Stomach (tissue), 8 donors: ENCODE measurements at regions not wholly inside any gene's neighbourhood (a gene's known extent, or its start where the extent isn't known, plus 50 kb on each side); places are given as distances from the start of the nearest gene placed in this dataset.

Experiments
- DNase-seq, 2 donors: peaks; one replicate each; pipeline versions ENCODE4 v3.0.0 to v3.0.0-alpha.2; 2013 to 2019
- H3K27ac ChIP-seq, 5 donors: fragments of 200-600 bp in 4 of 5; sonication (generic) in 4 of 5; one replicate each; pipeline ENCODE4 v1.5.1; 2013 to 2019; ENCODE audit warnings: mild to moderate bottlenecking in 1 of 5, moderate library complexity in 1 of 5
- H3K27me3 ChIP-seq, 3 donors: fragments of 200-600 bp; sonication (generic); one replicate each; pipeline ENCODE4 v1.5.1; 2017 to 2019; ENCODE audit warnings: mixed run types in 1 of 3
- H3K36me3 ChIP-seq, 4 donors: fragments of 200-600 bp; sonication (generic); 1 replicate in 3 of 4; 2 replicates in 1 of 4; pipeline ENCODE4 v1.5.1; 2016 to 2019
- H3K4me1 ChIP-seq, 4 donors: fragments of 200-600 bp; sonication (generic); one replicate each; pipeline ENCODE4 v1.5.1; 2016 to 2019
- H3K4me3 ChIP-seq, 4 donors: fragments of 200-600 bp; sonication (generic) in 3 of 4; one replicate each; pipeline ENCODE4 v1.5.1; 2016 to 2019; ENCODE audit warnings: mild to moderate bottlenecking in 1 of 4
- H3K9me3 ChIP-seq, 4 donors: fragments of 200-600 bp; sonication (generic); one replicate each; pipeline ENCODE4 v1.5.1; 2016 to 2019
- EP300 ChIP-seq: sonication (generic); formaldehyde crosslinking; IDR thresholded peaks from one replicate; pipeline ENCODE4 v1.6.1; 2017; ENCODE audit warnings: antibody characterized with exemption
- POLR2A ChIP-seq, 4 donors: fragments of 450-650 bp; IDR thresholded peaks; one replicate each; pipeline ENCODE4 v1.6.1; 2016; ENCODE audit warnings: antibody characterized with exemption in 4 of 4, control low read depth in 2 of 4, mild to moderate bottlenecking in 1 of 4, moderate library complexity in 1 of 4
- POLR2AphosphoS5 ChIP-seq, 3 donors: sonication (generic); formaldehyde crosslinking; IDR thresholded peaks; one replicate each; pipeline ENCODE4 v1.6.1; 2016; ENCODE audit warnings: antibody characterized with exemption in 3 of 3
- WGBS, 5 donors: extraction: QIAGEN DNeasy Blood & Tissue Kit in 3 of 5; methylation state at CpG; one replicate each; pipeline versions ENCODE4 v1.1.5 to v1.1.7; 2013 to 2018; 5-methylcytosine and 5-hydroxymethylcytosine counted together
- intact Hi-C: fragments of 100-400 bp; cut with DNase I; formaldehyde crosslinking; loops from one replicate; pipeline ENCODE4 v1.15.1; 2023; ENCODE audit warnings: low total_unique reads
- TF ChIP-seq, protein P1 (sequence below), 7 experiments: fragments of 450-650 bp in 4 of 7; fragments of 200-600 bp in 3 of 7; sonication (generic) in 3 of 7; IDR thresholded peaks; one replicate each; pipeline ENCODE4 v1.5.1; 2016 to 2019; ENCODE audit warnings: antibody characterized with exemption in 7 of 7, control low read depth in 2 of 7, mild to moderate bottlenecking in 1 of 7
- donor health status: healthy with polysubstance abuse.
- donor health status: Bipolar disorder and iron deficiency.
- donor health status: healthy.

- Histone ChIP-seq H3K27me3 (peaks cover 0 to 4% (median 0%) of the 10 kb centered on the region in 3 donors), H3K9me3 (no peaks in the 10 kb centered on the region), H3K27ac (no peak overlapping the region), H3K36me3 (no peaks in the 10 kb centered on the region), H3K4me1 (no peaks in the 10 kb centered on the region), H3K4me3 (no peak overlapping the region)
- peak in 1 of 2 donors; percentile 19 for DNase-seq
- intact Hi-C loops, result no loop called here
- WGBS, 5 donors, result 52 to 69% (median 58%) methylated on average over 16 of the region's 16 CpGs
- TF ChIP-seq, protein P1, sequence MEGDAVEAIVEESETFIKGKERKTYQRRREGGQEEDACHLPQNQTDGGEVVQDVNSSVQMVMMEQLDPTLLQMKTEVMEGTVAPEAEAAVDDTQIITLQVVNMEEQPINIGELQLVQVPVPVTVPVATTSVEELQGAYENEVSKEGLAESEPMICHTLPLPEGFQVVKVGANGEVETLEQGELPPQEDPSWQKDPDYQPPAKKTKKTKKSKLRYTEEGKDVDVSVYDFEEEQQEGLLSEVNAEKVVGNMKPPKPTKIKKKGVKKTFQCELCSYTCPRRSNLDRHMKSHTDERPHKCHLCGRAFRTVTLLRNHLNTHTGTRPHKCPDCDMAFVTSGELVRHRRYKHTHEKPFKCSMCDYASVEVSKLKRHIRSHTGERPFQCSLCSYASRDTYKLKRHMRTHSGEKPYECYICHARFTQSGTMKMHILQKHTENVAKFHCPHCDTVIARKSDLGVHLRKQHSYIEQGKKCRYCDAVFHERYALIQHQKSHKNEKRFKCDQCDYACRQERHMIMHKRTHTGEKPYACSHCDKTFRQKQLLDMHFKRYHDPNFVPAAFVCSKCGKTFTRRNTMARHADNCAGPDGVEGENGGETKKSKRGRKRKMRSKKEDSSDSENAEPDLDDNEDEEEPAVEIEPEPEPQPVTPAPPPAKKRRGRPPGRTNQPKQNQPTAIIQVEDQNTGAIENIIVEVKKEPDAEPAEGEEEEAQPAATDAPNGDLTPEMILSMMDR (IDR thresholded peaks at IDR 0.05), result no peak
These were observed 57.0 kb upstream of the SLC25A4 start for GRCh38 chr4:185086053-185086452.

- H3K4me3 ChIP-seq, result no peak overlapping the region
- TF ChIP-seq EP300, result no peak
- TF ChIP-seq, protein P1 (IDR thresholded peaks at IDR 0.05), result no peak
- no peak for TF ChIP-seq POLR2AphosphoS5 (IDR thresholded peaks at IDR 0.05)
- no peak for TF ChIP-seq POLR2A (IDR thresholded peaks at IDR 0.05)
- H3K4me1 ChIP-seq, result no peaks in the 10 kb centered on the region
- intact Hi-C loops, result no loop called here
- no peak overlapping the region for H3K27ac ChIP-seq
- H3K27me3 ChIP-seq, result peaks cover 0 to 4% (median 0%) of the 10 kb centered on the region in 3 donors
- DNase-seq, result no peak
- H3K9me3 ChIP-seq, result no peaks in the 10 kb centered on the region
- 48 to 73% (median 59%) methylated on average over 6 of the region's 6 CpGs for WGBS, 5 donors
- H3K36me3 ChIP-seq, result no peaks in the 10 kb centered on the region
These were observed 54.2 kb upstream of the SLC25A4 start for GRCh38 chr4:185088899-185089298.

GRCh38 chr4:185090592-185090991 is 52.5 kb upstream of the SLC25A4 start:
- Histone ChIP-seq H3K36me3 (no peaks in the 10 kb centered on the region), H3K27me3 (peaks cover 0 to 4% (median 0%) of the 10 kb centered on the region in 3 donors), H3K27ac (no peak overlapping the region), H3K4me1 (no peaks in the 10 kb centered on the region), H3K9me3 (no peaks in the 10 kb centered on the region), H3K4me3 (no peak overlapping the region)
- no peak for DNase-seq
- TF ChIP-seq EP300 (no peak), POLR2A (IDR thresholded peaks at IDR 0.05) (no peak), POLR2AphosphoS5 (IDR thresholded peaks at IDR 0.05) (no peak)
- TF ChIP-seq, protein P1 (IDR thresholded peaks at IDR 0.05), result no peak
- intact Hi-C loops, result loop anchor here (10.0 kb wide), 1 partner anchor 46 kb away; no protein-coding TSS in a partner anchor
- WGBS, 5 donors, result 46 to 80% (median 63%) methylated on average over 1 of the region's 1 CpG

DNA sequence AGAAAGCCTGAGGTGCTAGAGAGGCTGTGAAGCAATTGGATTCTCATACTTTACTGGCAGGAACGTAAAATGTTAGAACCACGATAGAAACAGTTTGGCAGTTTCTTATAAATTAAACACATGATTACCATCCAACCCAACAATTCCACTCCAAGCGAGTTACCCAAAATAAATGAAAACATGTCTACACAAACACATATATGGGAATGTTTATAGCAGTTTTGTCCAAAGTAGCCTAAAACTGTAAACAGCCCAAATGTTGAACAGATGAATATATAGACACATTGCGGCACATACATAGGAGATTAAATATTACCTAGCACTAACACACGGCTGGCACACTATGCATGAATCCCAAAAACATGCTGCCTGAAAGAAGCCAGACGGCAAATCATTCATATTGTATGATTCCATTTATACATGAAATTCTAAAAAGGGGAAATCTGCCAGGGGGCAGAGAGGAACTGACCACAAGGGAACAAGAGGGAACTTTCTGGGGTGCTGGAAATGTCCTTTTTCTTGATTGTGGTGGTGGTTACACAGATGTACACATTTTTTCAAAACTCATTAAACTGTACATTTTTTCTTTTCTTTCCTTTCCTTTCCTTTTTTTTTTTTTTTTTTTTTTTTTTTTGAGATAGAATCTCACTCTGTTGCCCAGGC is 50.4 kb upstream of the SLC25A4 start:
- no peaks in the 10 kb centered on the region for H3K36me3 ChIP-seq
- H3K27me3 ChIP-seq, result no peaks in the 10 kb centered on the region
- no peak for DNase-seq
- WGBS, 5 donors, result 89 to 94% (median 91%) methylated on average over 6 of the region's 6 CpGs
- intact Hi-C loops, result loop anchor here (10.0 kb wide), 1 partner anchor 48 kb away; no protein-coding TSS in a partner anchor
- TF ChIP-seq, protein P1 (IDR thresholded peaks at IDR 0.05), result no peak
- no peak for TF ChIP-seq POLR2AphosphoS5 (IDR thresholded peaks at IDR 0.05)
- no peak for TF ChIP-seq POLR2A (IDR thresholded peaks at IDR 0.05)
- no peak for TF ChIP-seq EP300
- H3K4me1 ChIP-seq, result no peaks in the 10 kb centered on the region
- no peaks in the 10 kb centered on the region for H3K9me3 ChIP-seq
- no peak overlapping the region for H3K4me3 ChIP-seq
- H3K27ac ChIP-seq, result no peak overlapping the region
